ENCODE measurements at regions not wholly inside any gene's neighbourhood (a gene's known extent, or its start where the extent isn't known, plus 50 kb on each side); places are given as distances from the start of the nearest gene placed in this dataset.
"Not testable (repeated sequence)": the region's sequence is repeated elsewhere in the genome, so short reads cannot be mapped to it uniquely, and the experiment has no call there.

- no peak for ATAC-seq (replicated peaks)
- no peaks in the 10 kb centered on the region for H3K4me1 Mint-ChIP-seq
- H3K9me3 Mint-ChIP-seq = peaks cover 3% of the 10 kb centered on the region
- H3K27me3 Mint-ChIP-seq = no peaks in the 10 kb centered on the region
- H3K36me3 Mint-ChIP-seq (ENCODE audit: low read depth) = no peaks in the 10 kb centered on the region
- no peak overlapping the region for H3K27ac Mint-ChIP-seq
- no peak overlapping the region for H3K4me3 Mint-ChIP-seq
These were observed 1153.0 kb downstream of the SLITRK5 start for GRCh38 chr13:88824218-88824617.

GRCh38 chr13:88840085-88840484, 1168.9 kb downstream of the SLITRK5 start:
- Mint-ChIP-seq H3K36me3 (ENCODE audit: low read depth) (no peaks in the 10 kb centered on the region), H3K4me1 (no peaks in the 10 kb centered on the region), H3K9me3 (peaks cover 18% of the 10 kb centered on the region), H3K4me3 (no peak overlapping the region), H3K27me3 (no peaks in the 10 kb centered on the region), H3K27ac (no peak overlapping the region)
- no peak for ATAC-seq (replicated peaks)

GRCh38 chr13:88852293-88852692, 1181.1 kb downstream of the SLITRK5 start:
- not testable (repeated sequence) for H3K27ac Mint-ChIP-seq; H3K4me1 Mint-ChIP-seq; H3K27me3 Mint-ChIP-seq; H3K36me3 Mint-ChIP-seq (ENCODE audit: low read depth); ATAC-seq (replicated peaks); H3K4me3 Mint-ChIP-seq
- H3K9me3 Mint-ChIP-seq = peaks cover 20% of the 10 kb centered on the region

- no peak overlapping the region for H3K4me3 Mint-ChIP-seq
- no peaks in the 10 kb centered on the region for H3K27me3 Mint-ChIP-seq
- ATAC-seq (replicated peaks) = no peak
- H3K27ac Mint-ChIP-seq = no peak overlapping the region
- H3K4me1 Mint-ChIP-seq = no peaks in the 10 kb centered on the region
- H3K36me3 Mint-ChIP-seq (ENCODE audit: low read depth) = no peaks in the 10 kb centered on the region
- H3K9me3 Mint-ChIP-seq = peaks cover 20% of the 10 kb centered on the region
These were observed 1186.1 kb downstream of the SLITRK5 start for GRCh38 chr13:88857256-88857655.

GRCh38 chr13:88862095-88862620, 1191.0 kb downstream of the SLITRK5 start:
- Mint-ChIP-seq H3K4me1 (no peaks in the 10 kb centered on the region), H3K4me3 (no peak overlapping the region), H3K36me3 (ENCODE audit: low read depth) (no peaks in the 10 kb centered on the region), H3K27me3 (no peaks in the 10 kb centered on the region), H3K27ac (no peak overlapping the region), H3K9me3 (peaks cover 10% of the 10 kb centered on the region)
- ATAC-seq (replicated peaks) = no peak

- H3K4me3 Mint-ChIP-seq = no peak overlapping the region
- ATAC-seq (replicated peaks) = no peak
- H3K9me3 Mint-ChIP-seq = peaks cover 8% of the 10 kb centered on the region
- no peaks in the 10 kb centered on the region for H3K27me3 Mint-ChIP-seq
- no peak overlapping the region for H3K27ac Mint-ChIP-seq
- no peaks in the 10 kb centered on the region for H3K4me1 Mint-ChIP-seq
- H3K36me3 Mint-ChIP-seq (ENCODE audit: low read depth) = no peaks in the 10 kb centered on the region
These were observed 1191.9 kb downstream of the SLITRK5 start for GRCh38 chr13:88863116-88863515.

GRCh38 chr13:88866195-88866594, 1195.0 kb downstream of the SLITRK5 start:
- H3K9me3 Mint-ChIP-seq = peaks cover 8% of the 10 kb centered on the region
- no peak overlapping the region for H3K4me3 Mint-ChIP-seq
- no peaks in the 10 kb centered on the region for H3K27me3 Mint-ChIP-seq
- no peak for ATAC-seq (replicated peaks)
- no peaks in the 10 kb centered on the region for H3K36me3 Mint-ChIP-seq (ENCODE audit: low read depth)
- no peak overlapping the region for H3K27ac Mint-ChIP-seq
- H3K4me1 Mint-ChIP-seq = no peaks in the 10 kb centered on the region

GRCh38 chr13:88883741-88884140, 1212.6 kb downstream of the SLITRK5 start:
- Mint-ChIP-seq H3K4me3 (no peak overlapping the region), H3K27ac (no peak overlapping the region), H3K9me3 (peaks cover 23% of the 10 kb centered on the region), H3K4me1 (no peaks in the 10 kb centered on the region), H3K36me3 (ENCODE audit: low read depth) (no peaks in the 10 kb centered on the region), H3K27me3 (no peaks in the 10 kb centered on the region)
- ATAC-seq (replicated peaks) = no peak

- H3K9me3 Mint-ChIP-seq = peaks cover 8% of the 10 kb centered on the region
- no peaks in the 10 kb centered on the region for H3K36me3 Mint-ChIP-seq (ENCODE audit: low read depth)
- no peaks in the 10 kb centered on the region for H3K27me3 Mint-ChIP-seq
- no peak for ATAC-seq (replicated peaks)
- H3K27ac Mint-ChIP-seq = no peak overlapping the region
- no peak overlapping the region for H3K4me3 Mint-ChIP-seq
- no peaks in the 10 kb centered on the region for H3K4me1 Mint-ChIP-seq
These were observed 1216.0 kb downstream of the SLITRK5 start for GRCh38 chr13:88887045-88887662.

GRCh38 chr13:88895261-88895941, 1224.2 kb downstream of the SLITRK5 start:
- no peaks in the 10 kb centered on the region for H3K36me3 Mint-ChIP-seq (ENCODE audit: low read depth)
- no peak for ATAC-seq (replicated peaks)
- H3K4me1 Mint-ChIP-seq = no peaks in the 10 kb centered on the region
- peaks cover 3% of the 10 kb centered on the region for H3K9me3 Mint-ChIP-seq
- H3K27ac Mint-ChIP-seq = no peak overlapping the region
- no peak overlapping the region for H3K4me3 Mint-ChIP-seq
- H3K27me3 Mint-ChIP-seq = no peaks in the 10 kb centered on the region

GRCh38 chr13:88896466-88896865, 1225.3 kb downstream of the SLITRK5 start:
- ATAC-seq (replicated peaks) = no peak
- no peak overlapping the region for H3K4me3 Mint-ChIP-seq
- no peaks in the 10 kb centered on the region for H3K36me3 Mint-ChIP-seq (ENCODE audit: low read depth)
- no peaks in the 10 kb centered on the region for H3K27me3 Mint-ChIP-seq
- H3K27ac Mint-ChIP-seq = no peak overlapping the region
- H3K4me1 Mint-ChIP-seq = no peaks in the 10 kb centered on the region
- peaks cover 3% of the 10 kb centered on the region for H3K9me3 Mint-ChIP-seq

GRCh38 chr13:88908961-88909441, 1237.8 kb downstream of the SLITRK5 start:
- Mint-ChIP-seq H3K4me1 (no peaks in the 10 kb centered on the region), H3K9me3 (peaks cover 13% of the 10 kb centered on the region), H3K27ac (no peak overlapping the region), H3K4me3 (no peak overlapping the region), H3K27me3 (no peaks in the 10 kb centered on the region), H3K36me3 (ENCODE audit: low read depth) (no peaks in the 10 kb centered on the region)
- ATAC-seq (replicated peaks) = no peak

GRCh38 chr13:88919970-88920628, 1248.9 kb downstream of the SLITRK5 start:
- Mint-ChIP-seq H3K36me3 (ENCODE audit: low read depth) (no peaks in the 10 kb centered on the region), H3K4me3 (no peak overlapping the region), H3K27me3 (no peaks in the 10 kb centered on the region), H3K27ac (no peak overlapping the region), H3K4me1 (no peaks in the 10 kb centered on the region), H3K9me3 (peaks cover 11% of the 10 kb centered on the region)
- peak; percentile 47 for ATAC-seq (replicated peaks)

GRCh38 chr13:88925954-88926353, 1254.8 kb downstream of the SLITRK5 start:
- Mint-ChIP-seq H3K27me3 (no peaks in the 10 kb centered on the region), H3K36me3 (ENCODE audit: low read depth) (no peaks in the 10 kb centered on the region), H3K4me3 (no peak overlapping the region), H3K9me3 (peaks cover 3% of the 10 kb centered on the region), H3K27ac (no peak overlapping the region), H3K4me1 (no peaks in the 10 kb centered on the region)
- ATAC-seq (replicated peaks) = no peak

All from activated T-helper 17 cell treated with anti-CD3 and anti-CD28 coated beads, Interleukin-2, amount 50 U/mL, for 72 hours (primary cell).